ENCODE measurements at regions not wholly inside any gene's neighbourhood (a gene's known extent, or its start where the extent isn't known, plus 50 kb on each side); places are given as distances from the start of the nearest gene placed in this dataset.

DNA sequence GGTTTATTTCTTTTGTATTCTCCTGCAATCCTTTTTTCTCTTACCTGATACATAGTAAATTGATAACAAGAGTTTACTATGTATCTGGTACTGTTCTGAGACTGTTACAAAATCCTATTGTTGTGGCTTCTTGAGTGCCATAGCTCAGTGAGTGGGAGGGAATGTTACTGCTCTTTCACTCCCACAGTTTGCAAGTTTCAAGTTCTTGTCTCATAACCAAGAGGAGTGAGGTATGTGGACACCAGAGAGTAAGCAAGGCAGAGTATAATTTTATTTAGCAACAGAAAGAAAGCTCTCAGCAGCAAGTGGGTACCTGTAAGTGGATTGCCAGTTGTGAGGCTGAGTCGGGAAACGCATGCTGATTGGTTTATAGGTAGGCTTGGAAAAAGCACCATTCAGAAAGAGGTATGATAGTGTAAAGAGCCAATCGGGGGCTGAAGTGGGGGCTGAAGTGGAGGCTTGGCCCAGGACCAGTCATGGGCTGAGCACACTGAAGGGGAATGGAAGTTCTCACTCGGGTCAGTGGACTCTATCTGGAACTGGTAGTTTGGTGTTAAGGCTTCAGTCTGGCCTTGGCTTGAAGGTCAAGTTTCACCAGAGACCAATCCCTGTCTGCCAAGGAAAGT is 850.8 kb downstream of the TMTC2 start:
- Histone ChIP-seq H3K9ac (ENCODE audit: low read length) (no peak overlapping the region), H3K4me3 (ENCODE audit: low read length) (no peak overlapping the region), H3K4me1 (ENCODE audit: low read length) (no peaks in the 10 kb centered on the region), H4K20me1 (ENCODE audit: insufficient read depth, low read length) (no peaks in the 10 kb centered on the region), H3K79me2 (ENCODE audit: low read length) (no peaks in the 10 kb centered on the region), H3K9me3 (ENCODE audit: insufficient read depth, low read length) (no peaks in the 10 kb centered on the region), H3K27me3 (ENCODE audit: low read depth, low read length) (no peaks in the 10 kb centered on the region), H2AFZ (ENCODE audit: low read depth, low read length) (no peak overlapping the region), H3K4me2 (ENCODE audit: low read length) (no peak overlapping the region), H3K27ac (ENCODE audit: low read length) (no peak overlapping the region), H3K36me3 (replicated peaks; ENCODE audit: low read depth, low read length) (no peaks in the 10 kb centered on the region)
- TF ChIP-seq, protein P1, sequence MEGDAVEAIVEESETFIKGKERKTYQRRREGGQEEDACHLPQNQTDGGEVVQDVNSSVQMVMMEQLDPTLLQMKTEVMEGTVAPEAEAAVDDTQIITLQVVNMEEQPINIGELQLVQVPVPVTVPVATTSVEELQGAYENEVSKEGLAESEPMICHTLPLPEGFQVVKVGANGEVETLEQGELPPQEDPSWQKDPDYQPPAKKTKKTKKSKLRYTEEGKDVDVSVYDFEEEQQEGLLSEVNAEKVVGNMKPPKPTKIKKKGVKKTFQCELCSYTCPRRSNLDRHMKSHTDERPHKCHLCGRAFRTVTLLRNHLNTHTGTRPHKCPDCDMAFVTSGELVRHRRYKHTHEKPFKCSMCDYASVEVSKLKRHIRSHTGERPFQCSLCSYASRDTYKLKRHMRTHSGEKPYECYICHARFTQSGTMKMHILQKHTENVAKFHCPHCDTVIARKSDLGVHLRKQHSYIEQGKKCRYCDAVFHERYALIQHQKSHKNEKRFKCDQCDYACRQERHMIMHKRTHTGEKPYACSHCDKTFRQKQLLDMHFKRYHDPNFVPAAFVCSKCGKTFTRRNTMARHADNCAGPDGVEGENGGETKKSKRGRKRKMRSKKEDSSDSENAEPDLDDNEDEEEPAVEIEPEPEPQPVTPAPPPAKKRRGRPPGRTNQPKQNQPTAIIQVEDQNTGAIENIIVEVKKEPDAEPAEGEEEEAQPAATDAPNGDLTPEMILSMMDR (IDR thresholded peaks at IDR 0.05; ENCODE audit: low read depth, low read length), result no peak
- TF ChIP-seq EZH2phosphoT487 (IDR thresholded peaks at IDR 0.05; ENCODE audit: low read depth), result no peak

DNA sequence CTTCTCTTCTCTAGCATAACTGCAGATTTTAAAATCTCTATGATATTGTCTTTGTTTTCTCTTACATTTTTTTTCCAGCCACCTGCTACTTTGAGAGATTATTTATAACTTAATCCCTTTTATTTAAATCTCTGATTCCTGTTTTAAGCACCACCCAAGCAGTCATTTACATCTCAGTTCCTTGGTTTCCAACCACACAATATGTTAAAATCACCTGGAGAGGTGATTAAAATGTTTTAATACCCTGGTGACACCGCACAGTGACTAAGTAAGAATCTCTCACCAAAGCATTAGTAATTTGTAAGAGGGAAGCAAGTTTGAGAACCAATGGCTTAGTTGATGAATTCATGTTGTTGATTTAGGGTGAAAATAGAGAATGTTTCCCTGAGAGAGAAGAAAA is 849.8 kb downstream of the TMTC2 start:
- no peak overlapping the region for H2AFZ ChIP-seq (ENCODE audit: low read depth, low read length)
- no peak for TF ChIP-seq EZH2phosphoT487 (IDR thresholded peaks at IDR 0.05; ENCODE audit: low read depth)
- TF ChIP-seq, protein P1 (IDR thresholded peaks at IDR 0.05; ENCODE audit: low read depth, low read length), result no peak

DNA sequence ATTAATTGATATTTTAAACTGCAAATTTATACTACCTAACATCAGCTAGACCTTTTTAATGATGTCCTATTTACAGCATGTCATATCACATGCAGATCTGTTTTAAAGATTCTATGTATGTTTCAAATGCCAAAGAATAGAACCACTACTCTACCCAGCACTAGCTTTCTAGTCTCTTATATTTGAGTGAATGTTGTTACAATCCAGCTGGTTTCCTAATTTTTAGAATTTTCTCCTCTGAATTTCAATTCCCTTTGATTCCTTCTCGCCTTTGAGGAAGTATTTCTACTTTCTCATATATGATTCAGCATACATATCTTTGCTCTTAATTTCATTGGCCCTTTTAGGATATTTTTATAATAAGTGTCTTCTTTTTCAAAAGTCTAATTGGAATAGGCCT is 841.9 kb downstream of the TMTC2 start:
- H3K27me3 ChIP-seq (ENCODE audit: low read depth, low read length), result no peaks in the 10 kb centered on the region
- H3K9ac ChIP-seq (ENCODE audit: low read length), result no peak overlapping the region
- H3K36me3 ChIP-seq (replicated peaks; ENCODE audit: low read depth, low read length), result no peaks in the 10 kb centered on the region
- no peak overlapping the region for H3K4me2 ChIP-seq (ENCODE audit: low read length)
- no peaks in the 10 kb centered on the region for H4K20me1 ChIP-seq (ENCODE audit: insufficient read depth, low read length)
- H3K4me1 ChIP-seq (ENCODE audit: low read length), result no peaks in the 10 kb centered on the region
- no peak overlapping the region for H2AFZ ChIP-seq (ENCODE audit: low read depth, low read length)
- no peak overlapping the region for H3K4me3 ChIP-seq (ENCODE audit: low read length)
- H3K27ac ChIP-seq (ENCODE audit: low read length), result no peak overlapping the region
- TF ChIP-seq EZH2phosphoT487 (IDR thresholded peaks at IDR 0.05; ENCODE audit: low read depth), result no peak
- TF ChIP-seq, protein P1 (IDR thresholded peaks at IDR 0.05; ENCODE audit: low read depth, low read length), result no peak
- H3K9me3 ChIP-seq (ENCODE audit: insufficient read depth, low read length), result no peaks in the 10 kb centered on the region
- no peaks in the 10 kb centered on the region for H3K79me2 ChIP-seq (ENCODE audit: low read length)

More for the DNA sequence above, 849.8 kb downstream of the TMTC2 start:
- no peaks in the 10 kb centered on the region for H3K36me3 ChIP-seq (replicated peaks; ENCODE audit: low read depth, low read length)
- H3K4me3 ChIP-seq (ENCODE audit: low read length), result no peak overlapping the region
- H3K79me2 ChIP-seq (ENCODE audit: low read length), result no peaks in the 10 kb centered on the region
- H3K4me1 ChIP-seq (ENCODE audit: low read length), result no peaks in the 10 kb centered on the region
- H3K9ac ChIP-seq (ENCODE audit: low read length), result no peak overlapping the region
- H4K20me1 ChIP-seq (ENCODE audit: insufficient read depth, low read length), result no peaks in the 10 kb centered on the region
- no peak overlapping the region for H3K27ac ChIP-seq (ENCODE audit: low read length)
- H3K9me3 ChIP-seq (ENCODE audit: insufficient read depth, low read length), result no peaks in the 10 kb centered on the region
- H3K27me3 ChIP-seq (ENCODE audit: low read depth, low read length), result no peaks in the 10 kb centered on the region
- no peak overlapping the region for H3K4me2 ChIP-seq (ENCODE audit: low read length)

DNA sequence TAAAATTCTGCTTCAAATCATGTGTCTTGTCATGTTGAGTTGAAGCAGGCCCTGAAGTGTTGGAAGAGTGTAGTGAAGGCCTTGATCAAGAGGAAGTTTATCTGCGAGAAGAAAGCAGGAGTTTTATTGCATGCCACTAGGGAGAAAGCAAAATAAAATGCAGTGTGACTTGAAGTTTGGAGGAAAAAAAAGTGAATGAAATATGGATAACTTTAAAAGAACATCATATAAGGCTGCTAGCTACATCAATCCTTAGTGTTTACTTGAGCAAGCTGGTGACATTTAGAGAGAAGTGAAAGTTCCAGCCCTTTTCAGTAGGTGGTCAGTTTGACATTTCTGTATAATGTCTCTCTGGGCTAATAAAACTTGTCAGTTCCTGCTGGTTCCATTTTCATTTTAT is 841.1 kb downstream of the TMTC2 start:
- no peaks in the 10 kb centered on the region for H3K9me3 ChIP-seq (ENCODE audit: insufficient read depth, low read length)
- no peaks in the 10 kb centered on the region for H3K36me3 ChIP-seq (replicated peaks; ENCODE audit: low read depth, low read length)

More for the DNA sequence above, 841.1 kb downstream of the TMTC2 start:
- no peak overlapping the region for H3K27ac ChIP-seq (ENCODE audit: low read length)
- no peak overlapping the region for H3K4me2 ChIP-seq (ENCODE audit: low read length)
- no peaks in the 10 kb centered on the region for H3K4me1 ChIP-seq (ENCODE audit: low read length)
- H2AFZ ChIP-seq (ENCODE audit: low read depth, low read length), result no peak overlapping the region
- no peak overlapping the region for H3K4me3 ChIP-seq (ENCODE audit: low read length)
- H3K27me3 ChIP-seq (ENCODE audit: low read depth, low read length), result no peaks in the 10 kb centered on the region
- H4K20me1 ChIP-seq (ENCODE audit: insufficient read depth, low read length), result no peaks in the 10 kb centered on the region
- TF ChIP-seq, protein P1 (IDR thresholded peaks at IDR 0.05; ENCODE audit: low read depth, low read length), result no peak
- TF ChIP-seq EZH2phosphoT487 (IDR thresholded peaks at IDR 0.05; ENCODE audit: low read depth), result no peak
- no peaks in the 10 kb centered on the region for H3K79me2 ChIP-seq (ENCODE audit: low read length)
- no peak overlapping the region for H3K9ac ChIP-seq (ENCODE audit: low read length)
